IMR-90 (cell line): ENCODE measurements at regions not wholly inside any gene's neighbourhood (a gene's known extent, or its start where the extent isn't known, plus 50 kb on each side); places are given as distances from the start of the nearest gene placed in this dataset.

Experiments
- ATAC-seq: fragments of 200-7000 bp; cut with Tn5 transposase; 2 replicates; pipeline ENCODE4 v1.9.1; 2020; ENCODE audit warnings: low read depth, mild to moderate bottlenecking, moderate library complexity
- BruUV-seq: library from RNA; stranded (reverse); fragments of 400-500 nt; replicated peaks from 2 replicates; lab custom pipeline; 2021; lab: Mats Ljungman, UMichigan
- CTCF ChIA-PET: fragments of 300-600 bp; formaldehyde crosslinking; extraction: SDS; loops from one replicate; lab custom pipeline; 2021; ENCODE audit warnings: antibody characterized with exemption; lab: Yijun Ruan, JAX
- POLR2A ChIA-PET: fragments of 300-600 bp; sonication (Branson Sonifier 250); formaldehyde crosslinking; loops from one replicate; lab custom pipeline; 2022; ENCODE audit warnings: antibody characterized with exemption; ENCODE audit not compliant: unreplicated experiment; lab: Charles Lee
- DNase-seq: peaks from one replicate; pipeline ENCODE4 v3.0.0; 2013
- H2AFZ ChIP-seq: replicated peaks from 2 replicates; pipeline ENCODE3; 2013; ENCODE audit warnings: low read length, mild to moderate bottlenecking; ENCODE audit not compliant: poor library complexity
- H2AK5ac ChIP-seq: 2 replicates; pipeline ENCODE4 v1.6.1; 2013; ENCODE audit warnings: low read depth, low read length, inconsistent platforms
- H2AK9ac ChIP-seq: replicated peaks from 2 replicates; pipeline ENCODE3; 2013; ENCODE audit warnings: mild to moderate bottlenecking, low read depth, low read length, moderate library complexity; ENCODE audit not compliant: poor library complexity
- H2BK120ac ChIP-seq: 2 replicates; pipeline ENCODE4 v1.6.1; 2013; ENCODE audit warnings: low read depth, low read length, inconsistent platforms
- H2BK15ac ChIP-seq: 3 replicates; pipeline ENCODE4 v1.6.1; 2013; ENCODE audit warnings: low read depth, low read length, inconsistent platforms
- H2BK20ac ChIP-seq: 2 replicates; pipeline ENCODE4 v1.6.1; 2013; ENCODE audit warnings: low read depth, mild to moderate bottlenecking, inconsistent platforms, low read length, moderate library complexity
- H2BK5ac ChIP-seq: 2 replicates; pipeline ENCODE4 v1.6.1; 2013; ENCODE audit warnings: mild to moderate bottlenecking, low read depth, low read length, inconsistent platforms; ENCODE audit not compliant: poor library complexity, severe bottlenecking
- H3K14ac ChIP-seq: replicated peaks from 2 replicates; pipeline ENCODE4 v1.6.1; 2013; ENCODE audit warnings: low read depth, low read length, inconsistent platforms
- H3K18ac ChIP-seq: 2 replicates; pipeline ENCODE4 v1.6.1; 2013; ENCODE audit warnings: low read depth, low read length, control low read depth
- H3K23ac ChIP-seq: 2 replicates; pipeline ENCODE4 v1.6.1; 2013; ENCODE audit warnings: low read depth, low read length, inconsistent platforms
- H3K27ac ChIP-seq: 2 replicates; pipeline ENCODE4 v1.5.1; 2013; ENCODE audit warnings: mild to moderate bottlenecking, control low read depth, low read length; ENCODE audit not compliant: insufficient read depth
- H3K27me3 ChIP-seq: 2 replicates; pipeline ENCODE4 v1.6.1; 2013; ENCODE audit warnings: low read length; ENCODE audit not compliant: control insufficient read depth, insufficient read depth
- H3K36me3 ChIP-seq: 2 replicates; pipeline ENCODE4 v1.6.1; 2013; ENCODE audit warnings: low read length, mixed read lengths; ENCODE audit not compliant: control insufficient read depth, insufficient read depth
- H3K4ac ChIP-seq: 2 replicates; pipeline ENCODE4 v1.6.1; 2013; ENCODE audit warnings: low read depth, low read length, inconsistent platforms
- H3K4me1 ChIP-seq: 2 replicates; pipeline ENCODE4 v1.6.1; 2013; ENCODE audit warnings: low read length, mixed read lengths; ENCODE audit not compliant: control insufficient read depth, insufficient read depth
- H3K4me2 ChIP-seq: 2 replicates; pipeline ENCODE4 v1.6.1; 2013; ENCODE audit warnings: low read depth, mild to moderate bottlenecking, control low read depth, low read length, moderate library complexity
- H3K4me3 ChIP-seq: 2 replicates; pipeline ENCODE4 v1.5.1; 2013; ENCODE audit warnings: low read depth, mild to moderate bottlenecking, control low read depth, low read length, moderate library complexity; ENCODE audit not compliant: insufficient read depth
- H3K56ac ChIP-seq: 2 replicates; pipeline ENCODE4 v1.6.1; 2013; ENCODE audit warnings: low read length, inconsistent platforms; ENCODE audit not compliant: insufficient read depth; ENCODE audit errors: extremely low read depth
- H3K79me1 ChIP-seq, 2 experiments: 2 replicates each; pipeline ENCODE4 v1.6.1; 2013; ENCODE audit warnings: low read length in 2 of 2, inconsistent platforms in 1 of 2, low read depth in 1 of 2
- H3K9ac ChIP-seq: 2 replicates; pipeline ENCODE4 v1.6.1; 2013; ENCODE audit warnings: low read depth, low read length, control low read depth
- H3K9me1 ChIP-seq: 2 replicates; pipeline ENCODE4 v1.6.1; 2013; ENCODE audit warnings: low read length, inconsistent platforms; ENCODE audit not compliant: insufficient read depth
- H3K9me3 ChIP-seq: 2 replicates; pipeline ENCODE4 v1.6.1; 2013; ENCODE audit warnings: low read length; ENCODE audit not compliant: control insufficient read depth, insufficient read depth
- H4K20me1 ChIP-seq: 2 replicates; pipeline ENCODE4 v1.6.1; 2013; ENCODE audit warnings: low read length, inconsistent platforms; ENCODE audit not compliant: insufficient read depth
- H4K5ac ChIP-seq: 2 replicates; pipeline ENCODE4 v1.6.1; 2013; ENCODE audit warnings: mild to moderate bottlenecking, low read depth, low read length, control low read depth
- H4K8ac ChIP-seq, 2 experiments: 2 replicates each; pipeline ENCODE4 v1.6.1; 2013; ENCODE audit warnings: low read depth in 2 of 2, low read length in 2 of 2, control low read depth in 1 of 2, inconsistent platforms in 1 of 2
- H4K91ac ChIP-seq: 2 replicates; pipeline ENCODE4 v1.6.1; 2013; ENCODE audit warnings: low read depth, low read length, inconsistent platforms; ENCODE audit not compliant: insufficient read depth
- NFE2L2 ChIP-seq: fragments of 150-350 bp; IDR thresholded peaks from 2 replicates; pipeline ENCODE4 v1.6.1; 2016; ENCODE audit warnings: low read depth, mild to moderate bottlenecking, low read length
- POLR2A ChIP-seq: IDR thresholded peaks from 2 replicates; pipeline ENCODE4 v1.6.1; 2012; ENCODE audit warnings: mild to moderate bottlenecking, low read depth, low read length
- WGBS, 2 experiments: methylation state at CpG; one replicate each; pipeline versions ENCODE4 v1.1.5 to v1.1.7; 2013; ENCODE audit warnings: missing lambda C conversion rate in 2 of 2; ENCODE audit not compliant: insufficient read length in 1 of 2; ENCODE audit errors: extremely low coverage in 2 of 2; 5-methylcytosine and 5-hydroxymethylcytosine counted together
- dilution Hi-C: fragments of 300-500 bp; cut with HindIII; formaldehyde crosslinking; loops from one replicate; pipeline ENCODE4 v1.14.3; 2018; ENCODE audit warnings: low sequenced_read_pairs; ENCODE audit not compliant: unreplicated experiment
- in situ Hi-C: fragments of 300-500 bp; cut with MboI; formaldehyde crosslinking; loops from 3 replicates; pipeline ENCODE4 v1.14.3; 2019; ENCODE audit warnings: low sequenced_read_pairs, inconsistent platforms, mixed read lengths
- intact Hi-C: fragments of 100-400 bp; cut with micrococcal nuclease; formaldehyde crosslinking; loops from 2 replicates; pipeline ENCODE4 v1.10.0; 2022

DNA sequence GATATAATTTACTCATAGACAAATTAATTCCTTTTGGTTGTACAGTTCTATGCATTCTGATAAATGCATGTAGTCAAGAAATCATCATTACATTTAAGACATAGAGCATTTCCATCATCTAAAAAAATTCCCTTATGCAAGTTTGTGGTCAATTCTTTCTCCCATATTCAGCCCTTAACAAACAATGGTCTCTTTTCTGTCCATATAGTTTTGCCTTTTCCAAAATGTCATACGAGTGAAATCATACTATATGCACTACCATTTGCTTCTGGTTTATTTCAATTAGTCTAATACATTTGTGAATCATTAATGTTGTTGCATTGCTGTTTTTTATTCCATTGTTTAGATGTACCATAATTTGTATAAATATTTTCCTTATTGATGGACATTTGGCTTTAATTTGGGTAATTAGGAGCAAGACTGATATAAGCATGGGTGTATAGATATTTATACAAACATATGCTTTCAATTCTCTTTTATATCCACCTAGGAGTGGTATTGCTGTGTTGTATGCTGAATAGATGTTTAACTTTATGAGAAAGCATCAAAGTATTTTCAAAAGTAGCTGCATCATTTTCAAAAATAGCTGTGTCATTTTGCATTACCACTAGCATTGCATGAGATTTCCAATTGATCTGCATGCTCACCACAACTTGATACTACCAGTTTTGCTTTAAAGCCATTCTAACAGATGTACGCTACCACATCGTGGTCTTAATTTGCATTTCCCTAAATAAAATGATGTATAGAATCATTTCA is 397.0 kb upstream of the ADAMTS5 start:
- Histone ChIP-seq H4K20me1 (no peaks in the 10 kb centered on the region), H4K5ac (peak overlapping the region; percentile 43; the same call in 1 of the 2 replicates), H4K91ac (no peak overlapping the region), H3K9ac (no peak overlapping the region), H3K18ac (peak overlapping the region; percentile 77; the same call in 1 of the 2 replicates), H3K56ac (no peak overlapping the region), H2BK120ac (peak overlapping the region; percentile 23), H3K9me1 (peaks cover 5% of the 10 kb centered on the region; the same call in 1 of the 2 replicates), H2BK20ac (peak overlapping the region; percentile 50; the same call in 1 of the 2 replicates), H3K14ac (no peak overlapping the region), H4K8ac (no peak overlapping the region), H3K4me1 (peaks cover 8% of the 10 kb centered on the region; the same call in 1 of the 2 replicates), H3K4ac (0 out of 2 replicates have a peak overlapping the region, but pooled peaks have one; percentile 32), H2BK15ac (no peak overlapping the region), H2AK9ac (no peak overlapping the region), H2AK5ac (no peak overlapping the region), H2AFZ (no peak overlapping the region), H3K27ac (no peak overlapping the region), H3K23ac (no peak overlapping the region), H2BK5ac (peak overlapping the region; percentile 40), H3K4me2 (no peak overlapping the region), H3K36me3 (no peaks in the 10 kb centered on the region), H3K27me3 (no peaks in the 10 kb centered on the region), H3K9me3 (no peaks in the 10 kb centered on the region), H3K79me1 (no peaks in the 10 kb centered on the region), H3K4me3 (no peak overlapping the region)
- POLR2A ChIA-PET = no interaction called here
- dilution Hi-C loops (no loop called here), in situ Hi-C loops (no loop called here), intact Hi-C loops (no loop called here)
- no CpG with 5 or more reads among the region's 3 CpGs for WGBS, 2 experiments
- no TSS peak for BruUV-seq
- ATAC-seq = no peak
- peak; percentile 12 for DNase-seq
- CTCF ChIA-PET = no interaction called here
- TF ChIP-seq POLR2A = no peak
- peak; percentile 44; the same call in 1 of the 2 replicates for TF ChIP-seq NFE2L2
